ENCODE measurements at regions not wholly inside any gene's neighbourhood (a gene's known extent, or its start where the extent isn't known, plus 50 kb on each side); places are given as distances from the start of the nearest gene placed in this dataset.
A peak's percentile ranks its signal among the peaks of the same experiment; 100 is the strongest.

DNA sequence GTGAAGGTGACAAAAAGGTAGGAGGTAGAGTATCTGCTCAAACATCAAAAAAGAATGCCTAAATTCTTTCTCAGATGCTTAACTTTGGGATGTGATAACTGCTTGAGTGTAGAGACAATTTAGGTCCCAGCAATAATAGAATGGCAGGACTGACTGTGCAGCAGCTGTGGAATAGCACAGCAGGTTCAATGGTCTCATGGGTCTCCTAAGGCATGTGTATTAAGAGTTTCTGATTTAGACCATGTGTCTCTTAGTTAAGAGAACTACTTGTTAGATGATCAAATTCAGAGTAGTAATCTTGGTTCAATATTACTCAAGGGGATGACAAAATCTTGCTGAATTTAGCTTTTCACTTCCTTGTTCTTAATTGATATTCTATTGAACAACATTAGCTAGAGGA lies 72.0 kb downstream of the ALX1 start:
- no peak for DNase-seq

GRCh38 chr12:85356596-85357385 lies 76.8 kb downstream of the ALX1 start:
- no peak for DNase-seq

DNA sequence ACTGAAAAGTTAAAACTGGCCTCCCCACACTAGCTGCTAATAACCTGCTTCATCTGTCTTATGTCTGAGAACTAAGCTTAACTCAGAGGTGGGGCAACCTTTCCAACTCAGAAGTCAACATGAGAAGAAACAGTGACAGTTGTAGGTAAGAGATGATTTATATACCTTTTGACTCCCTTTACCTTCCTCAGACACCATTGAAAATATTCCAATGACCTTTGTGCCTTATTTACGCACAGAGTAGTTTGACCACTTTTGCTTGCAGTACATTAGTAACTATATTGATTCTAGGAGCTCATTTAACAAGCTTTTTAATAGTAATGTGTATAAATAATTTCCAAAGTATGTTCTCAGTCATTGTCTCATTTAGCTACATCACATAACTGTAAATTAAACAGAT lies 77.6 kb downstream of the ALX1 start:
- DNase-seq = no peak

DNA sequence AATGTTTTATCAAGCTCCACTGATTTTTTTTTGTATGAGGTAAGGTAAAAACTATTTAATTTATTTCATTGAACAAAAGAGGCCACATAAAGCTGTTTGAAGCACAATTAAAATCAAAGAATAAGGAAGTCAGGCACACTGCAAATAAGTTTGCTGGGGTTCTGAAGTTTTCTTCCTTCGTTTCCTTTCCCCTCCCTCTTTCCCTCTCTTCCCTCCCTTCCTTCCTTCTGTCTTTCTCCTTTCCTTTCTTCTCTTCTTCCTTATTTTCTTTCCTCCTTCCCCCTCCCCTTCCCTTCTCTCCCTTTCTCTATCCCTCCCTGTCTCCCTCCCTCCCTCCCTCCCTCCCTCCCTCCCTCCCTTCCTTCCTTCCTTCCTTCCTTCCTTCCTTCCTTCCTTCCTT lies 78.7 kb downstream of the ALX1 start:
- DNase-seq = no peak

DNA sequence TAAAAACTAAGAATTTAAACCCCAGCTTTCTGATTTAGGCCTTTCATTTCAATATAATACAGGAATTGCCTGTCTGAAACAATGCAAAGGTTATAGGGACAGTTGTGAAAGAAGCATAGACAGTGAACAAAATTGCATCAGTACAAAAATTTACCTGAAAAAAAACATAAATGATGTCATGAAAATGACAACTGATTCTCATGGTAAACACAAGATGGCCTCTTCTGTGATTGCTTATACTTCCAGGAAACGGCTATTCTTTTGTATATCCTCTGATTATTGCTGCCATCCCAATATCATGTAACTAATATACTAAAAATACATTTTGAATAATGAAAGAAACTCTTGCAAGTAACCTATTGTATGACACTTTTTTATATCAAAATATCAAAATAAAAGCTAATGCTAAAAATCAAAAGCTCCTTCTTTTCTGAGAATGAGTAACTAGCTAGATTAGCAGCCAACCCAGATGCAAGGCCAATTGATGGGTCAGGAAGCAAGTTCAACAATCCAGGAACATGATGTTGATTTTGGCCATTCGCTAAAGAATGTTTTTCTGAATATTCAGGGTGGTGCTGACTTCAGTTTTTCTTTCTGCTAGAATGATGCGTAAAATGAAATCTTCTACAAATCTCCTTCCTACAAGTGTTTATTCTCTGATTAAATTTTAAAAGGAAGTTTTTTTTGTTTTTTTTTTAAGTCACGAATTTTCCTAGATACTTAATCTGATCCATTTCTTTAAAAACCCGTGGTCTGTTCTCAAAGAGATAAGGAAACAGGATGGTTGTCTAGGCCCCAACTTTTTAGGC lies 83.6 kb downstream of the ALX1 start:
- no peak for DNase-seq

- DNase-seq = no peak
These were observed 87.9 kb downstream of the ALX1 start for GRCh38 chr12:85367936-85368335.

DNA sequence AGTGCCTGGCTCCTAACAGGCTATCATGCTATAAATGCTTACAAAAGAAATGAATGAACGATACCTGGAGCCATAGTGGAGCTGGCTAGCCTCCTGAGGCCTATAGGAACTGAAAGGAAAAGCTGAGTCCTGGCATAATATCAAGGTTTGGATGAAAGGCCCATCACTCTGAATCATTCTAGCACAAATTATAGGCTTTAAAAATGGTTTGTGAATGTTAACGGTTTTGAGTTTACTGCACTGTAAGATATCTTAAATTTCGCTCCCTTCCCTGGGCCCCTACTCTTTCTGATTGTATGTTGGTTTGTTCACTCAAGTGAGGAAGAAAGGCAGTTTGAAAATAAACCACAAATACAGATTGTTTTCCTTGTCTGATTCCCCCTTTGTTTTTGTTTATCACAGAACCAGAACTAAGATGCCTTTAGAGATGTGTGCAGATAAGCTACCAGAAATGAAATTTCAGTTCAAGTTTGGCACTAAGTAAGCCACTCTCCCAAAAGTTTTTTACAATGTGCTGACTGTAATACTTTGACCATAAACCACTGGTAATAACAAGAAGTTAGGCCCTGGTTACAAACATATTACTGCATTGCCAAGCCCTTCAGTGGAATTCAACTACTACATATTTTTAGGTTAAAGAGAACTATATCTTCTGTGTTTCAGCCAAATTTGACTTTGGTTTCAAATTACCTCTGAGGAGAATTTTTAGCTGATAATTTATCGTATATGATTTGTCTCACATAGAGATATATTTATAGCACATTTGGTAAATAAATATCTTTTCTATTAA lies 89.5 kb downstream of the ALX1 start:
- DNase-seq = no peak

- DNase-seq = no peak
These were observed 93.0 kb downstream of the ALX1 start for GRCh38 chr12:85373045-85373444.

DNA sequence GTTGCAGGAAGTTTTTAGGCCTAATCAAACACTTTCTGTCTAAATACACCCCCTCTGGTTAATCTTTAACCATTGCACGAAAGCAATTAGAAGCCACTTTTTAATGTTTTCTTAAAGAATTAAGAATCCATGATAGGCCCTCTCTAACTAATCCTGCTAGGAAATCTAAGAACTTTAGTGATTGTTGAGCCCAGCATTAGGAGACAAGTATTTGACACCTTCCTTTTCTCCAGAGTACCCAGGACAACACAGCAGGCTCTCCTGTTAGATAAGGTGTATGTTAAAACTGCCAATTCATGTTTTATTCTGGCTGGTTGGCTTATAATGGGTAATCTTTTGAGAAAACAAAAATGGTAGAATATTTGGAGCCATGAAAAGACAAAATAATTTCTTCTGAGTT lies 95.0 kb downstream of the ALX1 start:
- no peak for DNase-seq

- DNase-seq = no peak
These were observed 105.4 kb downstream of the ALX1 start for GRCh38 chr12:85385406-85385805.

DNA sequence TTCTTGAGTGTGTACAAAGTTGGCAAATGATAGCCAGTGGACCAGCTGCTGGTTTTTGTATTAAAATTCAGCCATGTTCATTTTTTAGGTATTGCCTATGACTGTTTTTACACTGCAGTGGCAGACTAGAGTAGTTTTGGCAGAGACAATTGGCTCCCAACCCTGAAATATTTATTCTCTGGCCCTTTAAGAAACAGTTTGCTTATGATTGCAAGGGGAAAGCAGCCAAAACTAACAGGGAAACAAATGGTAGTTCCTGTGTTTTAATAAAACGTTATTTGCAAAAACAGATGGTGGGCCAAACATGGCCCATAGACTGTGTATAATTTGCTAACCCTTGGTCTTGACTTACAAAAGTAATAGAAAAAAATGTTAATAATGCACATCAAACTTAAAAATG lies 110.2 kb downstream of the ALX1 start:
- no peak for DNase-seq

DNA sequence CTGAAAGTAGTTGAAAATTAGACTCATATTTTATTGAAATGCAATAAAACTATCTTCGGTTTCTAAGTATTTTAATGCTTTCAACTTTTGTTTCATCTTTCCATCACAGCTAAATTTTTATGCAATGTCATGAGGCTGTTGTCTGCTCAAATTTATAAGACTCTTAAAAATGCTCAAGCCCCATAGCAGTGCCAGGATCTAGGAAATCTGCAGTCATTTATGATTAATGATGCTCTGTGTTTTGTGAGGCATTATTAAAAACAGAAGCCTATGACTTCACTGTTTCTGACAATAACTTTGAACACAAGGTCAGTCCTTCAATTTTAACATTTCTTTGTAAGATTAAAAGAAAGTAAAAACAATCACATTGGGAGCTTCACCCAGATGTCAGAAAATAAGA lies 112.5 kb downstream of the ALX1 start:
- DNase-seq = no peak

DNA sequence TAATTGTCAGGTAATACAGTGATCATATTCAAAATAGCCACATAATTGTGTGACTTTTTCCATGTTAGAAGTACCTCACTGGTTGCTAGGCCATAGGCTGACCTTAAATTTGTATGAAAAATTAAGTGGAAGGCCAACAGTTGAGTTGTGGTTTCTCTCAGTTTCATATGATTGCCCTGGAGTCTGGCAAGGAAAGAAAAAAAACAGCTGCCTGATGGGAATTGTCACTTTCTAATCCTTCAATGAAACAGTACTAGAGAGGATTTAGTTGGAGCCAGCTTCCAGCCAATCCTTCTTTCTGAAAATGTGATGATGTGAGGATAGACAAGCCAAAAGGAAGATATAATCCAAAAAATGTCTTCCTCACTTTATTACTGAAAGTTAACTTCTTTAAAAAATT lies 113.6 kb downstream of the ALX1 start:
- DNase-seq = no peak

GRCh38 chr12:85394065-85394464 lies 114.0 kb downstream of the ALX1 start:
- DNase-seq = no peak

- no peak for DNase-seq
These were observed 114.8 kb downstream of the ALX1 start for GRCh38 chr12:85394809-85395208.

GRCh38 chr12:85405262-85405661 lies 125.2 kb downstream of the ALX1 start:
- no peak for DNase-seq

- no peak for DNase-seq
These were observed 125.9 kb downstream of the ALX1 start for GRCh38 chr12:85405781-85406522.

- DNase-seq = no peak
These were observed 133.2 kb downstream of the ALX1 start for GRCh38 chr12:85413266-85413665.

GRCh38 chr12:85422762-85423161 lies 142.7 kb downstream of the ALX1 start:
- DNase-seq = no peak

DNA sequence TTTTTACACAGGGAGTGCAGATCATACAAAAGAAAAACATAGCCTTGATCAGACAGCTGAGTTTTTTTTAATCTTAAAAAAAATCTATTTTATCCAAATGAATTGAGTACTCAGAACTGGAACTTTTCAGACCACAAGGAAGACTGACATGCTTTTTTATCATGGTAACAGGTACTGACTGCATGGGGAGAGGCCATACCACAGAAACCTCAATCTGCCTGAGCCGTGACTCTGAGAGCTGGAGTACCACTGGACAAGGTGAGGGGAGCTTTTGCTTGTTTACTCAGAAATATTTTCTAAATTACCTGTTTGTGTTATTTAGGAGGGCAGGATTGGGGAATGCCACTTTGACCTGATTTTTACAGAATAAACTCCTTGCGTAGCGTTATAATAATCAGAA lies 143.9 kb downstream of the ALX1 start:
- no peak for DNase-seq

DNA sequence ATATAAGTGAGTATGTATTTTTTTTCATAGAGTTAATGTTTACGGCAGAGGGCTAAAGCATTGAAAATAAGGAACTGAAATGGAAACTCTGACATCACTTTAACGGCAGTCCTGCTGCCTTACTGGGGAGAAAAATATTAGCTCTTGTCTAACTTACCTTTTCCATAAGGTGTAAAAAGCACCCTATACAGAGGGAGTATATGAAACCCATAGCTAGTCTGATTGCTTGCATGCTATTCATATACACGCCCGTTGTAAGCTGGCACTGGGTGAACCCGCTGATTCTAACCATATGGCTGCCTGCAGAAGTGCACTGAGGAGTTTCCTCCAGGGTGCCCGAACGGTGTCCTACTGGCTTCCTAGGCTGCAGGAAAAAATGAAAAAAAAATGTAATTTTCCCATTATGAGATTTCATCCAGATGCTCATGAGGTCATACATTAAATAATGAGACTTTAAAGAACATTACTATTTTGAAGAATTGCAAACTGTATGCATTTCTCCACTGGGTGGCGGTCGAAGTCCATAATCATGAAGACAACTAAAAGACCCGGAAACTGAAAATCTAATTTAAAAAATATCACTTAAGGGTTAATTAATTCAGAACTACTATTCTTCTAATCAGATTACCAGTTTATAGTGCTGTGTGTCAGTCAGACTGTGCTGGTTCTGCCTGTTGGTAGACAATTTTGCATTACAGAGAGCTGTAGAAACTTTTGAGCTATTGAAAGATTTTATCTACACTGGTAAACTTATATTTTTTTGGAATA lies 144.7 kb downstream of the ALX1 start:
- DNase-seq = peak; percentile 22 to 40

DNA sequence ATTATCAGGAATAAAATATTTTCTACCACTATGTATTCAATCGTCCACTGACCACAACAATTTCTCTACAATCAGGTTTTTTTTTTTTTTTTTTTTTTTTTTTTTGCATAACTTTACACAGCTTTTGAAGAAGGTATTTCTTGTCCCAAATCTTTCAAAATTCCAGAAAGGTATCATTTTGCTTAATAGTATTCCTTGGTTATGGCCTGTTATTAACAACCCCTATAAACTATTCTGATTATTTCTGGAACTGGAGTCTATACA lies 145.3 kb downstream of the ALX1 start:
- no peak for DNase-seq

All from inflammatory macrophage (primary cell).